Stimulated activated memory B cell treated with anti-CD40 and anti-IgM and Interleukin-4, amounts not matched to agents 10 μg/mL and 1 μg/mL and 100 μg/mL, for 72 hours (primary cell): ENCODE measurements at regions not wholly inside any gene's neighbourhood (a gene's known extent, or its start where the extent isn't known, plus 50 kb on each side); places are given as distances from the start of the nearest gene placed in this dataset.

Experiments used
- ATAC-seq: fragments of 150-1000 bp; cut with Tn5 transposase; 2 replicates; pipeline ENCODE4 v1.10.0; 2021
- H3K27ac Mint-ChIP-seq: one replicate; pipeline ENCODE4 v1.8.0; 2022; ENCODE audit warnings: mild to moderate bottlenecking, mixed read lengths
- H3K27me3 Mint-ChIP-seq: one replicate; pipeline ENCODE4 v1.8.0; 2022; ENCODE audit warnings: mixed read lengths
- H3K36me3 Mint-ChIP-seq: one replicate; pipeline ENCODE4 v1.8.0; 2022; ENCODE audit warnings: mixed read lengths
- H3K4me1 Mint-ChIP-seq: one replicate; pipeline ENCODE4 v1.8.0; 2022; ENCODE audit warnings: mixed read lengths
- H3K4me3 Mint-ChIP-seq: one replicate; pipeline ENCODE4 v1.8.0; 2022; ENCODE audit warnings: mild to moderate bottlenecking, moderate library complexity, mixed read lengths
- H3K9me3 Mint-ChIP-seq: one replicate; pipeline ENCODE4 v1.8.0; 2022; ENCODE audit warnings: mixed read lengths

- Mint-ChIP-seq H3K27ac (no peak overlapping the region), H3K4me1 (no peaks in the 10 kb centered on the region), H3K36me3 (no peaks in the 10 kb centered on the region), H3K4me3 (no peak overlapping the region), H3K9me3 (no peaks in the 10 kb centered on the region), H3K27me3 (no peaks in the 10 kb centered on the region)
- ATAC-seq, result no peak
Observed at GRCh38 chr2:56104962-56105361, 78.8 kb upstream of the CCDC85A start.

- ATAC-seq, result no peak
- Mint-ChIP-seq H3K27ac (no peak overlapping the region), H3K27me3 (no peaks in the 10 kb centered on the region), H3K9me3 (no peaks in the 10 kb centered on the region), H3K4me1 (no peaks in the 10 kb centered on the region), H3K4me3 (no peak overlapping the region), H3K36me3 (no peaks in the 10 kb centered on the region)
Observed at GRCh38 chr2:56107502-56108220, 76.1 kb upstream of the CCDC85A start.

- no peaks in the 10 kb centered on the region for H3K4me1 Mint-ChIP-seq
- H3K27me3 Mint-ChIP-seq, result no peaks in the 10 kb centered on the region
- no peak for ATAC-seq
Observed at GRCh38 chr2:56108806-56109205, 75.0 kb upstream of the CCDC85A start.

GRCh38 chr2:56109994-56110393, 73.8 kb upstream of the CCDC85A start:
- H3K4me1 Mint-ChIP-seq, result no peaks in the 10 kb centered on the region
- H3K9me3 Mint-ChIP-seq, result no peaks in the 10 kb centered on the region
- no peak overlapping the region for H3K27ac Mint-ChIP-seq
- H3K27me3 Mint-ChIP-seq, result no peaks in the 10 kb centered on the region
- H3K36me3 Mint-ChIP-seq, result no peaks in the 10 kb centered on the region
- no peak overlapping the region for H3K4me3 Mint-ChIP-seq
- no peak for ATAC-seq

More at GRCh38 chr2:56108806-56109205, 75.0 kb upstream of the CCDC85A start:
- Mint-ChIP-seq H3K36me3 (no peaks in the 10 kb centered on the region), H3K9me3 (no peaks in the 10 kb centered on the region), H3K27ac (no peak overlapping the region), H3K4me3 (no peak overlapping the region)

GRCh38 chr2:56113382-56113975, 70.3 kb upstream of the CCDC85A start:
- Mint-ChIP-seq H3K27me3 (no peaks in the 10 kb centered on the region), H3K4me1 (no peaks in the 10 kb centered on the region), H3K27ac (no peak overlapping the region), H3K4me3 (no peak overlapping the region), H3K36me3 (no peaks in the 10 kb centered on the region), H3K9me3 (no peaks in the 10 kb centered on the region)
- no peak for ATAC-seq

GRCh38 chr2:56117764-56118163, 66.0 kb upstream of the CCDC85A start:
- H3K9me3 Mint-ChIP-seq, result no peaks in the 10 kb centered on the region
- no peak for ATAC-seq
- no peak overlapping the region for H3K4me3 Mint-ChIP-seq
- H3K27me3 Mint-ChIP-seq, result no peaks in the 10 kb centered on the region
- H3K36me3 Mint-ChIP-seq, result no peaks in the 10 kb centered on the region
- H3K27ac Mint-ChIP-seq, result no peak overlapping the region
- H3K4me1 Mint-ChIP-seq, result no peaks in the 10 kb centered on the region

- Mint-ChIP-seq H3K4me3 (no peak overlapping the region), H3K36me3 (no peaks in the 10 kb centered on the region), H3K27me3 (no peaks in the 10 kb centered on the region), H3K27ac (no peak overlapping the region), H3K4me1 (no peaks in the 10 kb centered on the region), H3K9me3 (no peaks in the 10 kb centered on the region)
- ATAC-seq, result no peak
Observed at GRCh38 chr2:56118474-56118873, 65.3 kb upstream of the CCDC85A start.

GRCh38 chr2:56121995-56122394, 61.8 kb upstream of the CCDC85A start:
- no peak for ATAC-seq
- Mint-ChIP-seq H3K9me3 (no peaks in the 10 kb centered on the region), H3K4me1 (no peaks in the 10 kb centered on the region)

GRCh38 chr2:56123538-56123937, 60.3 kb upstream of the CCDC85A start:
- H3K36me3 Mint-ChIP-seq, result no peaks in the 10 kb centered on the region
- no peaks in the 10 kb centered on the region for H3K9me3 Mint-ChIP-seq
- no peaks in the 10 kb centered on the region for H3K4me1 Mint-ChIP-seq
- ATAC-seq, result no peak
- no peak overlapping the region for H3K27ac Mint-ChIP-seq
- no peak overlapping the region for H3K4me3 Mint-ChIP-seq
- peaks cover 17% of the 10 kb centered on the region for H3K27me3 Mint-ChIP-seq

More at GRCh38 chr2:56121995-56122394, 61.8 kb upstream of the CCDC85A start:
- Mint-ChIP-seq H3K36me3 (no peaks in the 10 kb centered on the region), H3K27ac (no peak overlapping the region), H3K4me3 (no peak overlapping the region), H3K27me3 (peaks cover 10% of the 10 kb centered on the region)

GRCh38 chr2:56127010-56127409, 56.8 kb upstream of the CCDC85A start:
- no peak overlapping the region for H3K4me3 Mint-ChIP-seq

GRCh38 chr2:56127463-56128152, 56.2 kb upstream of the CCDC85A start:
- Mint-ChIP-seq H3K9me3 (no peaks in the 10 kb centered on the region), H3K4me3 (no peak overlapping the region), H3K4me1 (no peaks in the 10 kb centered on the region), H3K36me3 (no peaks in the 10 kb centered on the region), H3K27me3 (peaks cover 17% of the 10 kb centered on the region), H3K27ac (no peak overlapping the region)
- ATAC-seq, result no peak

More at GRCh38 chr2:56127010-56127409, 56.8 kb upstream of the CCDC85A start:
- Mint-ChIP-seq H3K27me3 (peaks cover 17% of the 10 kb centered on the region), H3K27ac (no peak overlapping the region), H3K4me1 (no peaks in the 10 kb centered on the region), H3K9me3 (no peaks in the 10 kb centered on the region), H3K36me3 (no peaks in the 10 kb centered on the region)
- no peak for ATAC-seq

GRCh38 chr2:56128235-56128634, 55.6 kb upstream of the CCDC85A start:
- Mint-ChIP-seq H3K36me3 (no peaks in the 10 kb centered on the region), H3K27ac (no peak overlapping the region), H3K4me3 (no peak overlapping the region), H3K4me1 (no peaks in the 10 kb centered on the region), H3K27me3 (peaks cover 17% of the 10 kb centered on the region), H3K9me3 (no peaks in the 10 kb centered on the region)
- ATAC-seq, result no peak

- no peaks in the 10 kb centered on the region for H3K4me1 Mint-ChIP-seq
- ATAC-seq, result no peak
- no peak overlapping the region for H3K4me3 Mint-ChIP-seq
- peaks cover 17% of the 10 kb centered on the region for H3K27me3 Mint-ChIP-seq
- H3K27ac Mint-ChIP-seq, result no peak overlapping the region
- H3K36me3 Mint-ChIP-seq, result no peaks in the 10 kb centered on the region
- no peaks in the 10 kb centered on the region for H3K9me3 Mint-ChIP-seq
Observed at GRCh38 chr2:56130463-56131070, 53.2 kb upstream of the CCDC85A start.

GRCh38 chr2:56132138-56132537, 51.7 kb upstream of the CCDC85A start:
- Mint-ChIP-seq H3K27ac (no peak overlapping the region), H3K4me1 (no peaks in the 10 kb centered on the region), H3K9me3 (no peaks in the 10 kb centered on the region), H3K27me3 (peaks cover 5% of the 10 kb centered on the region), H3K36me3 (no peaks in the 10 kb centered on the region), H3K4me3 (no peak overlapping the region)
- no peak for ATAC-seq

GRCh38 chr2:56133441-56133840, 50.3 kb upstream of the CCDC85A start:
- no peaks in the 10 kb centered on the region for H3K27me3 Mint-ChIP-seq
- no peaks in the 10 kb centered on the region for H3K36me3 Mint-ChIP-seq
- ATAC-seq, result no peak

More at GRCh38 chr2:56133441-56133840, 50.3 kb upstream of the CCDC85A start:
- Mint-ChIP-seq H3K4me1 (no peaks in the 10 kb centered on the region), H3K9me3 (no peaks in the 10 kb centered on the region), H3K4me3 (no peak overlapping the region), H3K27ac (no peak overlapping the region)
